Small intestine (tissue), 7 donors: ENCODE measurements at regions not wholly inside any gene's neighbourhood (a gene's known extent, or its start where the extent isn't known, plus 50 kb on each side); places are given as distances from the start of the nearest gene placed in this dataset.

ENCODE experiments used
- DNase-seq, 2 donors: peaks; one replicate each; pipeline versions ENCODE4 v3.0.0 to v3.0.0-alpha.2; 2013
- FAIRE-seq: peaks from 2 replicates; lab custom pipeline; 2012; peaks lifted over from hg19 to GRCh38; lab: Jason Lieb, UNC
- H3K27ac ChIP-seq, 3 donors: one replicate each; pipeline ENCODE4 v1.5.1; 2013; ENCODE audit warnings: low read length in 2 of 3, mild to moderate bottlenecking in 2 of 3, control low read depth in 1 of 3, inconsistent platforms in 1 of 3, low read depth in 1 of 3, moderate library complexity in 1 of 3
- H3K27me3 ChIP-seq, 3 donors: one replicate each; pipeline ENCODE4 v1.6.1; 2013; ENCODE audit warnings: low read length in 3 of 3, inconsistent platforms in 1 of 3; ENCODE audit not compliant: control insufficient read depth in 3 of 3, insufficient read depth in 3 of 3
- H3K36me3 ChIP-seq, 3 donors: one replicate each; pipeline ENCODE4 v1.6.1; 2013; ENCODE audit warnings: low read length in 3 of 3, inconsistent platforms in 1 of 3, low read depth in 1 of 3, mild to moderate bottlenecking in 1 of 3, moderate library complexity in 1 of 3; ENCODE audit not compliant: control insufficient read depth in 3 of 3, insufficient read depth in 2 of 3
- H3K4me1 ChIP-seq, 3 donors: one replicate each; pipeline ENCODE4 v1.6.1; 2013; ENCODE audit warnings: low read length in 2 of 3, inconsistent platforms in 1 of 3, low read depth in 1 of 3, mild to moderate bottlenecking in 1 of 3, moderate library complexity in 1 of 3; ENCODE audit not compliant: control insufficient read depth in 3 of 3, insufficient read depth in 2 of 3
- H3K4me3 ChIP-seq, 3 donors: one replicate each; pipeline ENCODE4 v1.5.1; 2013; ENCODE audit warnings: low read length in 3 of 3, control low read depth in 1 of 3, inconsistent platforms in 1 of 3, low read depth in 1 of 3, mild to moderate bottlenecking in 1 of 3, moderate library complexity in 1 of 3
- H3K9me3 ChIP-seq, 2 donors: one replicate each; pipeline ENCODE4 v1.6.1; 2013; ENCODE audit warnings: low read depth in 1 of 2, low read length in 1 of 2; ENCODE audit not compliant: control insufficient read depth in 2 of 2, insufficient read depth in 1 of 2
- WGBS, 3 donors: extraction: QIAGEN DNeasy Blood & Tissue Kit; methylation state at CpG; one replicate each; pipeline ENCODE4 v1.1.7; 2013; 5-methylcytosine and 5-hydroxymethylcytosine counted together
- donor health status: healthy with polysubstance abuse.
- donor health status: control.
- donor health status: control.
- donor health status: Bipolar disorder and iron deficiency.
- donor health status: healthy.

DNA sequence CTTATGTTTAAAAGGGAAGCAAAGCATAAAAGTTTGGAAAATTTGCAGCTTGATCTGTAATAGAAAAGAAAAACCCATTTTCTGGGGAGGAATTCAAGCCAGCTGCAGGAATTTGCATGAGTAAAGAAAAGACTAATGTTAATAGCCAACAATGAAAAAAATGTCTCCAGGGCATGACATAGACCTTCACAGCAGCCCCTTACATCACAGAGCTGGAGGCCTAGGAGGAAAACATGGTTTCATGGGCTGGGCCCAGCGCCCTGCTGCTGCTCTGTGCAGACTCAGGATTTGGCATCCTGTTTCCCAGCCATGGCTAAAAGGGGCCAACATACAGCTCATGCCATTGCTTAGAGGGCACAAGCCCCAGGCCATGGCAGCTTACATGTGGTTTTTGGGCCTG lies 411.6 kb upstream of the MC4R start:
- no peaks in the 10 kb centered on the region for H3K36me3 ChIP-seq
- no peaks in the 10 kb centered on the region for H3K4me1 ChIP-seq
- FAIRE-seq (no peak), DNase-seq (no peak)
- H3K9me3 ChIP-seq, result peaks cover 0 to 7% of the 10 kb centered on the region in 2 donors
- H3K27ac ChIP-seq, result no peak overlapping the region
- no peaks in the 10 kb centered on the region for H3K27me3 ChIP-seq
- 15 to 60% (median 30%) methylated on average over 1 of the region's 1 CpG for WGBS, 3 donors
- no peak overlapping the region for H3K4me3 ChIP-seq

DNA sequence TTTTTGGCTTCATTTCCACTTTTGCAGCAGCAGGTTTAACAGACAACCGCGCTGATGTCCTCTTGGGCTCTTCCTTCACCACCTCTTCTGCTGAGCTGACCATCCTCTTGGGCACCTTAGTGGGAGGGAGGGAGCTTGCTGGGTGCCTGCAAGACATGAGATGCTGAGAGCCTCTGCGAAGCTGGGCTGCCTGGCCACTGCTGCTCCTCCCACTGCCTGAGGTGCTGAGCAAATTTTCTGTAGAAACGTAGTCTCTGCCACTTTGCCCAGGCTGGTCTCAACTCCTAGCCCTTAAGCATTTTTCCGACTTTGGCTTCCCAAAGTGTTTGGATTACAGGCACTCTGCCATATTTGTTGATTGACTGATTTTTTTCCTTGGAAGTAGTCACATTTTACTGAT lies 422.2 kb upstream of the MC4R start:
- 77 to 81% (median 77%) methylated on average over 5 of the region's 5 CpGs for WGBS, 3 donors
- no peaks in the 10 kb centered on the region for H3K9me3 ChIP-seq

DNA sequence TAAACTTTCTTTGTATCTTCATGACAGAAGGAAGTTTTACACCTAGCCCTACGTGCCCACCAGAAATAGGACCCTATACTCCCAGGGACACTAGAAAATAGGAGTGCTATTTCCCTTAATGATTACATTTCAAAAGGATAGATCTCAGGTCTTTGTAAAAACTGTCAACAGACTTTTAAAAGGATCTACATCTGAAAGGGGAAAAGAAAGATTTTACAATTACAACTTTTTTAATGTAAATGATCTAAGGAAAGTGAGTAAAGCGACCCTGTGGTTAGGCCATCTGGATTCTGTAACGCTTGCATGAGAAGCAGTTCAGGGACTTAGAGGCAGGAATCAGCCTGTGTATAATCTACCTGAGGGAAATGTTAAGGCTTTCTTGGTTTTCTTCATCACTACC lies 431.8 kb upstream of the MC4R start:
- DNase-seq (no peak), FAIRE-seq (no peak)
- H3K4me1 ChIP-seq, result no peaks in the 10 kb centered on the region
- no peak overlapping the region for H3K4me3 ChIP-seq
- 49 to 63% (median 61%) methylated on average over 3 of the region's 3 CpGs for WGBS, 3 donors
- H3K9me3 ChIP-seq, result no peaks in the 10 kb centered on the region
- H3K27me3 ChIP-seq, result no peaks in the 10 kb centered on the region
- no peak overlapping the region for H3K27ac ChIP-seq
- H3K36me3 ChIP-seq, result no peaks in the 10 kb centered on the region

More for the DNA sequence above, 422.2 kb upstream of the MC4R start:
- H3K36me3 ChIP-seq, result no peaks in the 10 kb centered on the region
- no peak overlapping the region for H3K4me3 ChIP-seq
- H3K4me1 ChIP-seq, result no peaks in the 10 kb centered on the region
- H3K27ac ChIP-seq, result no peak overlapping the region
- H3K27me3 ChIP-seq, result no peaks in the 10 kb centered on the region
- no peak for FAIRE-seq
- DNase-seq, result no peak

DNA sequence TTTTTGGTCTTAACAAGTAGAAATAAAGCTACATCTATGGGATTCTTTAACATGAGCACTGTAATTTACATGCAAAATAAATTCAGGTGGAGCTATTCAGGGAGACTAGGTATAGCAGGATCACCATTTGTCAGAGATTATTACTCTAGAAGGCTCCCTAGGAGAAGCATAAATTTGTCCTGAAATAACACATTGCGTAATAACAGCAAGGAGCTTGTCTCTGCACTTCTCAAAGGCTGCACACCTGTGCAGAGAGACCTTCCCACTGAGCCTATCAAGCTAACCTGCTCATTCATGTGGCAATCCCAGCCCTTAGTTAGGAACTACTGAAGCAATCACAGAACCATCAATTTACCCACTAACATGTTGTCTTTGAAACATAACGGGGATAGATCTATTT lies 437.4 kb upstream of the MC4R start:
- Histone ChIP-seq H3K4me1 (no peaks in the 10 kb centered on the region), H3K27ac (no peak overlapping the region), H3K9me3 (no peaks in the 10 kb centered on the region), H3K36me3 (no peaks in the 10 kb centered on the region), H3K4me3 (no peak overlapping the region), H3K27me3 (no peaks in the 10 kb centered on the region)
- no peak for DNase-seq
- FAIRE-seq, result no peak
- 72 to 92% (median 75%) methylated on average over 2 of the region's 2 CpGs for WGBS, 3 donors

DNA sequence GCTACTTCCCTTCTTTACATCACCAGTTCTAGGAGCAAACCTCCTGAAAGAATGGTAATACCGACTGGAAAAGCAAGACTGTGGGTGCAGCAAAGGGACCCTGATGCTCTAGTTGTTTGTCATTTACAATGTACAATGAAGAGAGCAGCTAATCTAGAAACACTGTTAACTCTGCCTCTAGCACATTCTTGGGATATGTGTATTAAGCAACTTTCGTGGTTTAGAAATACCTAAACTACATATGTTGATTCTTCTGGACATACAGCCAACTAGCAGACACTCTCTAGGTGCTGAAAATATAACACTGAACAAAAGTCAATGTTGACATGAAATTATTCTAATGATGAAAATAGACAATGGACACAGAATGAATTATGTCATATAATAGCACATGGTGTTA lies 440.3 kb upstream of the MC4R start:
- 76 to 82% (median 80%) methylated on average over 2 of the region's 2 CpGs for WGBS, 3 donors
- DNase-seq, result no peak
- Histone ChIP-seq H3K27ac (no peak overlapping the region), H3K27me3 (no peaks in the 10 kb centered on the region), H3K9me3 (no peaks in the 10 kb centered on the region), H3K4me1 (no peaks in the 10 kb centered on the region), H3K36me3 (no peaks in the 10 kb centered on the region), H3K4me3 (no peak overlapping the region)
- no peak for FAIRE-seq

DNA sequence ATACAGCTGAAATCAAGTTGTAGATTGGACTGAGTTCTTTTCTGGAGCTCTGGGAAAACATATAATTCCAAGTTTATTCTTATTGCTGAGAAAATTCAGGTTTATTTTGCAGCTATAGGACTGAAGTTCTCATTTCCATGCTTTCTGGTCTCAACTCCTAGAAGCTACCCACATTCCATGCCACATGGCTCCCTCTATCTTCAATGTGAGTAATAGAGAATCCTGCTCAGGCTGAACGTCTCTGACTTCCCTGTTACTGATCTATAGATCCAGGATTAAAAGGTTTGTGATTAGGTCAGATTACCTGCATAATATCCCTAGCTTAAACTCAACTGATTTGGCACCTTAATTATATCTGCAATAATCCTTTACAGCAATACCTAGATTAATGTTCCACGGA lies 453.8 kb upstream of the MC4R start:
- DNase-seq (no peak), FAIRE-seq (no peak)
- Histone ChIP-seq H3K27ac (no peak overlapping the region), H3K36me3 (no peaks in the 10 kb centered on the region), H3K4me1 (no peaks in the 10 kb centered on the region), H3K27me3 (no peaks in the 10 kb centered on the region), H3K9me3 (no peaks in the 10 kb centered on the region), H3K4me3 (no peak overlapping the region)
- 25 to 49% (median 34%) methylated on average over 2 of the region's 2 CpGs for WGBS, 3 donors

DNA sequence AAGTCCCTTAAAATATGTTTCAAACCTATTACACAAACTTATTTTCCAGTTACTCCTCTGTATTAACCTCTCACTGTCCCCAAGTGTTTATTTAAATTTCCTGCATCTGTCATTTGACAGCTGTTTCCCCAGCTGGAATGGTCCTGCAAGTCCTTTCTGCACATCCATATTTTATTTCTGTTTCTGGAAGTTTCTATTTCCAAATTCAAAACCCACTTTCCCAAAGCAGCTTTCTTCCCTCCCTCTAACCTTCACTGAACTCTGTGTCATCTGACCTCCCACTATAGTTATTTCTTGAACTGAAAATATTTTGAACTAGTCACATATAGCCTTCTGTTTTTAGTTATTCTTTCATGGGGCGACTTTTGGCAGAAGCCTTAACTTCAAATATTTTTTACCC lies 459.4 kb upstream of the MC4R start:
- Histone ChIP-seq H3K4me1 (no peaks in the 10 kb centered on the region), H3K27me3 (no peaks in the 10 kb centered on the region), H3K9me3 (no peaks in the 10 kb centered on the region), H3K4me3 (no peak overlapping the region), H3K36me3 (no peaks in the 10 kb centered on the region), H3K27ac (no peak overlapping the region)
- 74 to 85% (median 84%) methylated on average over 1 of the region's 1 CpG for WGBS, 3 donors
- no peak for DNase-seq
- FAIRE-seq, result no peak

DNA sequence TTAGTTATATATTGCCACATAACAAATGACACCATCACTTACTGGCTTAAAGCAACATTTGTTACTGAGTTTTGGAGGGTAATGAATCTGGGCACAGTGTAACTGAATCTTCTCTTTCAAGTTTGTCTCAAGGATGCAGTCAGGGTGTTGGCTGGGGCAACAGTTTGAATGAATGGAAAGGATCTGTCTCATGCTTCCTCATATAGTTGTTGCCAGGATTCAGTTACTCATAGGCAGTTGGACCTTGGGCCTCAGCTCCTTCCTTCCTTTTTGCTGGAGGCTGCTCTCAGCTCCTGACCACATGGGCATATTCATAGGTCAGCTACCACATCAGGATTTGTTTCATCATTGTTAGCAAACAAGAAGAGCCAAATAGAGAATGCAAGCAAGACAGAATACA lies 466.1 kb upstream of the MC4R start:
- FAIRE-seq (no peak), DNase-seq (no peak)
- no peak overlapping the region for H3K27ac ChIP-seq
- H3K4me3 ChIP-seq, result no peak overlapping the region
- H3K9me3 ChIP-seq, result no peaks in the 10 kb centered on the region
- H3K27me3 ChIP-seq, result no peaks in the 10 kb centered on the region
- no peaks in the 10 kb centered on the region for H3K4me1 ChIP-seq
- H3K36me3 ChIP-seq, result no peaks in the 10 kb centered on the region

DNA sequence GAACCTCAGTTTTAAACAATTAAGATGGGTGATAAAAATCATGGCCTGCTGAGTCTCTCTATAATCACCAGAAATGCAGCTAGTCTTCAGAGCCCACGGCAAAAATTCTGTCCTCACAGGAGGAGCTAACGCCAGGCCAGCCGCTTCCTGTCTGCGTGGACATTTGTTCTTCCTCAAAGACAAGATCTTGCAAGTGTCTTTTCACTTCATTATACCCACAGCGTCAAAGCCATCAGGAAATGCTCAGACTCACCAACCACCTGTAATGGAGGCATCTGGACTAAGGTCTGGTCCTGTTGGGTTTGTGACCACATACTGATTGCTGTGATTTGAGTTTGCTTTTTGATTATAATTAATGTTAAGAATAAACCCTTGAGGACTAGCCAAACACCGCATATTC lies 473.8 kb upstream of the MC4R start:
- Histone ChIP-seq H3K36me3 (no peaks in the 10 kb centered on the region), H3K9me3 (no peaks in the 10 kb centered on the region), H3K4me1 (no peaks in the 10 kb centered on the region), H3K4me3 (no peak overlapping the region), H3K27ac (no peak overlapping the region), H3K27me3 (no peaks in the 10 kb centered on the region)
- FAIRE-seq (no peak), DNase-seq (no peak)
- WGBS, 3 donors, result 71 to 88% (median 80%) methylated on average over 6 of the region's 6 CpGs
